ENCODE measurements at regions not wholly inside any gene's neighbourhood (a gene's known extent, or its start where the extent isn't known, plus 50 kb on each side); places are given as distances from the start of the nearest gene placed in this dataset.
A peak's percentile ranks its signal among the peaks of the same experiment; 100 is the strongest.

DNA sequence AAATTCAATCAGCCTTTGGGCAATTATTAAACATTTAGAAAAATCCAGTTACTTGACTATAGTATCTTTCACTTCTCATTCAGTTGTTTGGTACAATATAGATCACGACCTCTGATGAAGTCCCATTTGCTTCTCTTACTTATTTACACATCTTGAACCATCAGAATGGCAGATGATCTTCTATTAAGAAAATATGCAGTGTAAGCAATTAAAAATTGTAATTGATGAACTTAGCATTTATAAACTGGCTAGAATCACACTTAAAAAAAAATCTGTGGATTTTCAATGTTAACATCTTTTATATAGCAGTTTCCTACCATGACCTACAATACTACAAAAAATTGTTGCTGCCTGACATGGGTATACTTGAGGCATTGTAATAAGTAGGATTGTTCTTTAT lies 395.5 kb upstream of the CNTN4 start:
- BruUV-seq (replicated peaks), result no TSS peak
- Histone ChIP-seq H3K9me1 (ENCODE audit: control insufficient read depth, insufficient read depth, low read length) (no peaks in the 10 kb centered on the region), H3K36me3 (ENCODE audit: control insufficient read depth, insufficient read depth, low read length) (no peaks in the 10 kb centered on the region), H3K79me2 (ENCODE audit: control insufficient read depth, insufficient read depth, low read length) (no peaks in the 10 kb centered on the region), H2AFZ (ENCODE audit: low read depth, low read length) (no peak overlapping the region), H4K20me1 (replicated peaks; ENCODE audit: control insufficient read depth, insufficient read depth, low read length) (no peaks in the 10 kb centered on the region), H3K27ac (ENCODE audit: extremely low read depth, low read depth, low read length) (no peak overlapping the region), H3K9ac (ENCODE audit: insufficient read depth in 1 of 2, low read depth in 2 of 2, low read length in 2 of 2) (no peak overlapping the region), H3K4me1 (replicated peaks in 1 of 2; ENCODE audit: control insufficient read depth in 2 of 2, insufficient read depth in 2 of 2, low read length in 2 of 2) (no peaks in the 10 kb centered on the region), H3K4me2 (ENCODE audit: insufficient read depth, low read length) (no peak overlapping the region), H3K4me3 (no peak overlapping the region), H3K27me3 (ENCODE audit: control insufficient read depth in 2 of 2, insufficient read depth in 2 of 2, low read length in 2 of 2) (no peaks in the 10 kb centered on the region), H3K9me3 (replicated peaks; ENCODE audit: control insufficient read depth, insufficient read depth, low read depth, low read length) (peaks cover 3% of the 10 kb centered on the region; the same call in 1 of the 2 replicates)
- 0% methylated on average over 1 of the region's 1 CpG for WGBS (ENCODE audit: insufficient coverage, low coverage, missing lambda C conversion rate)
- ATAC-seq, result no peak
- DNase-seq (ENCODE audit: extremely low read depth in 1 of 4, low spot score in 3 of 4), result no peak
- TF ChIP-seq MAFG (tag; conservative IDR thresholded peaks at IDR 0.05) (peak; percentile 65), ESRRA (IDR thresholded peaks at IDR 0.05; ENCODE audit: borderline replicate concordance, low read depth) (no peak), PHF20 (IDR thresholded peaks at IDR 0.05; ENCODE audit: partially characterized antibody) (no peak), ZNF316 (IDR thresholded peaks at IDR 0.05) (peak; percentile 71), ARID3A (IDR thresholded peaks at IDR 0.05; ENCODE audit: borderline replicate concordance, low read depth, low read length) (no peak), C11orf30 (IDR thresholded peaks at IDR 0.05; ENCODE audit: low read depth) (peak; percentile 50), ZNF695 (CRISPR knock-in tag; IDR thresholded peaks at IDR 0.05) (no peak), MAFF (IDR thresholded peaks at IDR 0.05; ENCODE audit: low read length) (peak; percentile 52), MAFK (IDR thresholded peaks at IDR 0.05; ENCODE audit: low read length) (peak; percentile 51; the same call in 1 of the 2 replicates)
- TF ChIP-seq, protein P1, sequence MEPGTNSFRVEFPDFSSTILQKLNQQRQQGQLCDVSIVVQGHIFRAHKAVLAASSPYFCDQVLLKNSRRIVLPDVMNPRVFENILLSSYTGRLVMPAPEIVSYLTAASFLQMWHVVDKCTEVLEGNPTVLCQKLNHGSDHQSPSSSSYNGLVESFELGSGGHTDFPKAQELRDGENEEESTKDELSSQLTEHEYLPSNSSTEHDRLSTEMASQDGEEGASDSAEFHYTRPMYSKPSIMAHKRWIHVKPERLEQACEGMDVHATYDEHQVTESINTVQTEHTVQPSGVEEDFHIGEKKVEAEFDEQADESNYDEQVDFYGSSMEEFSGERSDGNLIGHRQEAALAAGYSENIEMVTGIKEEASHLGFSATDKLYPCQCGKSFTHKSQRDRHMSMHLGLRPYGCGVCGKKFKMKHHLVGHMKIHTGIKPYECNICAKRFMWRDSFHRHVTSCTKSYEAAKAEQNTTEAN (CRISPR knock-in tag; IDR thresholded peaks at IDR 0.05), result no peak
- no peak for FAIRE-seq
- POLR2A ChIA-PET, result no interaction called here
- CTCF ChIA-PET (ENCODE audit: low intra/inter-chr PET ratio), result no interaction called here
- in situ Hi-C loops (cut with MboI), result no loop called here
- intact Hi-C loops (cut with micrococcal nuclease), result no loop called here
